ENCODE measurements at regions not wholly inside any gene's neighbourhood (a gene's known extent, or its start where the extent isn't known, plus 50 kb on each side); places are given as distances from the start of the nearest gene placed in this dataset.

DNA sequence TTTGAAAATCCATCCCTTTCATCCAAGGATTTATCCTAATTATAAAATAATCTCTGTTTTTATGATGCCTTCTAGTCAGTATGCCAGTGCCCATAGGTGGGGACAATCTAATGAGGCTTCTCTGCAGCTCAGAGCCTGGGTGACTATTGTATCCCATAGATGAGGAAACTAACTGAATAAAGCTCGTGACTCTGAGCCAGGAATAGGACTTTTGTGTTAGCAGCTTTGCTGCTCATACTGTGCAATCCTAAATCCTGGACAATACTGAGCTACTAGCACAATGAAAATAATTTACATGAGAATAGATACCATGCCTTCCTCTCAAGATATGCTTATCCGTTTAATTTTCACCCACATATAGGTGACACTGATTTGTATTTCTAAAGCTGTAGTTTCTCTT is 443.0 kb downstream of the PLK2 start:
- H3K9me3 Mint-ChIP-seq = peaks cover 0 to 3% (median 0%) of the 10 kb centered on the region in 8 donors
- H3K9me3 ChIP-seq (ENCODE audit: control insufficient read depth in 1 of 2, low read length in 2 of 2) = no peaks in the 10 kb centered on the region
- H3K27ac ChIP-seq (ENCODE audit: low read depth, low read length) = no peak overlapping the region
- H3K36me3 Mint-ChIP-seq = no peaks in the 10 kb centered on the region
- intact Hi-C loops (cut with micrococcal nuclease) = no loop called here
- no peaks in the 10 kb centered on the region for H3K4me1 ChIP-seq (ENCODE audit: insufficient read depth, low read length)
- CTCF ChIA-PET (ENCODE audit: partially characterized antibody) = no interaction called here
- no peaks in the 10 kb centered on the region for H3K4me1 Mint-ChIP-seq
- no peaks in the 10 kb centered on the region for H3K36me3 ChIP-seq (ENCODE audit: insufficient read depth, low read length)
- no peak overlapping the region for H3K4me3 ChIP-seq (ENCODE audit: low read length in 2 of 2)
- DNase-seq = no peak
- H3K4me3 Mint-ChIP-seq = no peak overlapping the region
- peaks cover 0 to 1% of the 10 kb centered on the region in 2 donors for H3K27me3 Mint-ChIP-seq
- no peak overlapping the region for H3K27ac Mint-ChIP-seq
- no peaks in the 10 kb centered on the region for H3K27me3 ChIP-seq (ENCODE audit: insufficient read depth, low read length)
- POLR2A ChIA-PET (ENCODE audit: partially characterized antibody) = no interaction called here

GRCh38 chr5:58016358-58016757 is 443.5 kb downstream of the PLK2 start:
- Mint-ChIP-seq H3K4me1 (no peaks in the 10 kb centered on the region), H3K27me3 (peaks cover 0 to 1% of the 10 kb centered on the region in 2 donors), H3K27ac (no peak overlapping the region), H3K36me3 (no peaks in the 10 kb centered on the region), H3K9me3 (peaks cover 0 to 3% (median 0%) of the 10 kb centered on the region in 8 donors), H3K4me3 (no peak overlapping the region)
- Histone ChIP-seq H3K4me1 (ENCODE audit: insufficient read depth, low read length) (no peaks in the 10 kb centered on the region), H3K27ac (ENCODE audit: low read depth, low read length) (no peak overlapping the region), H3K36me3 (ENCODE audit: insufficient read depth, low read length) (no peaks in the 10 kb centered on the region), H3K9me3 (ENCODE audit: control insufficient read depth in 1 of 2, low read length in 2 of 2) (no peaks in the 10 kb centered on the region), H3K4me3 (ENCODE audit: low read length in 2 of 2) (no peak overlapping the region), H3K27me3 (ENCODE audit: insufficient read depth, low read length) (no peaks in the 10 kb centered on the region)
- intact Hi-C loops (cut with micrococcal nuclease) = no loop called here
- POLR2A ChIA-PET (ENCODE audit: partially characterized antibody) = no interaction called here
- CTCF ChIA-PET (ENCODE audit: partially characterized antibody) = no interaction called here
- no peak for DNase-seq

GRCh38 chr5:58015175-58015574 is 444.7 kb downstream of the PLK2 start:
- POLR2A ChIA-PET (ENCODE audit: partially characterized antibody) = no interaction called here
- Mint-ChIP-seq H3K4me3 (no peak overlapping the region), H3K36me3 (no peaks in the 10 kb centered on the region), H3K27me3 (peaks cover 0 to 1% of the 10 kb centered on the region in 2 donors), H3K27ac (no peak overlapping the region), H3K4me1 (no peaks in the 10 kb centered on the region), H3K9me3 (peaks cover 0 to 3% (median 0%) of the 10 kb centered on the region in 8 donors)
- Histone ChIP-seq H3K27ac (ENCODE audit: low read depth, low read length) (no peak overlapping the region), H3K36me3 (ENCODE audit: insufficient read depth, low read length) (no peaks in the 10 kb centered on the region), H3K4me3 (ENCODE audit: low read length in 2 of 2) (no peak overlapping the region), H3K4me1 (ENCODE audit: insufficient read depth, low read length) (no peaks in the 10 kb centered on the region), H3K27me3 (ENCODE audit: insufficient read depth, low read length) (no peaks in the 10 kb centered on the region), H3K9me3 (ENCODE audit: control insufficient read depth in 1 of 2, low read length in 2 of 2) (no peaks in the 10 kb centered on the region)
- CTCF ChIA-PET (ENCODE audit: partially characterized antibody) = no interaction called here
- intact Hi-C loops (cut with micrococcal nuclease) = no loop called here
- no peak for DNase-seq

DNA sequence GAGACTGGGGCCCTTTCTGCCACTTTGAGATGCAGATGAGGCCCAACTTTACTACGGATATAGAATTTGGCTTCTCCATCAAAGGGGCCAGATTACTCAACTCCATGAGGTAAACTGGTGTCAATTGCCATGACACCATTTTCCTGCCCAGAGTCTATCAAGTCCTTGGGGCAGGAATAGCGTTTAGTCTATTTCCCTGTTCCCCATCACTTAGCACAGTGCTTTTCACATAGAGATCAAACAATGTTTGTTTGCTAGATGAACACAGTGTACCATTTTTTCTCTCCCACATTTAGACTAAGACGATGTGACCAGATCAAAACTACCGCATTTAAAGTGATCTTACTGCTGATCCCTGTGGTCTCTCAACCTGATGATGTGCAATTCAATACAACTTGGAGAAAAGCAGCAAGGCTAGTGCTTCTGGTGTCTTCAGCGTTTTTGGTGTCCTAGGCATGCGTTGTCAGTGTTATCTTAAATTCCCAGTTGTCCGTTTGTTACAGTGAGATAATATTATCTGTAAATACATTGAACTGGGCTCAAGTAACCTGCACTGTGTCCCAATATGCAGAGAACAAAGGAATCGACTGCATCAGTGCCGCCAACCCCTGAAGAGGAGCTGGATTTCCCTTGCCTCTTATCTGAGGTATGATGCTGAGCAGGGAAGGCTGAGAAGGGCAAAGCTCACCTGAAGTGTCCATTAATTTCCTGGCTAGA is 446.2 kb downstream of the PLK2 start:
- Mint-ChIP-seq H3K4me3 (no peak overlapping the region), H3K36me3 (no peaks in the 10 kb centered on the region)

GRCh38 chr5:58012801-58013315 is 447.0 kb downstream of the PLK2 start:
- H3K9me3 Mint-ChIP-seq = peaks cover 0 to 3% (median 0%) of the 10 kb centered on the region in 8 donors

More for the DNA sequence above, 446.2 kb downstream of the PLK2 start:
- DNase-seq = no peak
- Mint-ChIP-seq H3K9me3 (peaks cover 0 to 3% (median 0%) of the 10 kb centered on the region in 8 donors), H3K27me3 (peaks cover 0 to 1% of the 10 kb centered on the region in 2 donors), H3K27ac (no peak overlapping the region), H3K4me1 (no peaks in the 10 kb centered on the region)
- H3K27ac ChIP-seq (ENCODE audit: low read depth, low read length) = no peak overlapping the region
- no peaks in the 10 kb centered on the region for H3K9me3 ChIP-seq (ENCODE audit: control insufficient read depth in 1 of 2, low read length in 2 of 2)
- no peaks in the 10 kb centered on the region for H3K4me1 ChIP-seq (ENCODE audit: insufficient read depth, low read length)
- ChIA-PET CTCF (ENCODE audit: partially characterized antibody) (no interaction called here), POLR2A (ENCODE audit: partially characterized antibody) (no interaction called here)
- no peak overlapping the region for H3K4me3 ChIP-seq (ENCODE audit: low read length in 2 of 2)
- intact Hi-C loops (cut with micrococcal nuclease) = no loop called here
- H3K36me3 ChIP-seq (ENCODE audit: insufficient read depth, low read length) = no peaks in the 10 kb centered on the region
- no peaks in the 10 kb centered on the region for H3K27me3 ChIP-seq (ENCODE audit: insufficient read depth, low read length)

DNA sequence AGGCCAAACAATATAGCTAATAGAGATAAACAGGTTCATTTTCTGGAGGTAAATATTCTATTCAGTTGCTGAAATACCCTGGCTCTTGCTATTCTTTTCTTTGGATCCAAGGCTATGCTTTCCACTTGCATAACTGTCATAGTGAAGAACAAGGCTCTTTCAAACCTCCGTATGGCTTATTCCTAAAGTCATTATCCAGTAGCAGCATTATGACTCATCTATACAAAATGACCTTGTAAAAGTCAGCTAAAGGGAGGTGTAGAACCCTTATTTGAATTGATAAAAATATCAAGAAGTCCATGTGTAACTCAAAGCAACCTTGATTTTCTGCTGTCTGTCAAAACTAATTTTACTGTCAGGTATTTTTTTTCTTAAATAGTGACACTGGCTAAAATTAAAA is 447.8 kb downstream of the PLK2 start:
- no peak overlapping the region for H3K4me3 ChIP-seq (ENCODE audit: low read length in 2 of 2)
- peaks cover 0 to 1% of the 10 kb centered on the region in 2 donors for H3K27me3 Mint-ChIP-seq
- H3K4me1 ChIP-seq (ENCODE audit: insufficient read depth, low read length) = no peaks in the 10 kb centered on the region
- no peaks in the 10 kb centered on the region for H3K27me3 ChIP-seq (ENCODE audit: insufficient read depth, low read length)
- no peak overlapping the region for H3K27ac ChIP-seq (ENCODE audit: low read depth, low read length)
- no peak overlapping the region for H3K27ac Mint-ChIP-seq
- H3K4me3 Mint-ChIP-seq = no peak overlapping the region
- H3K4me1 Mint-ChIP-seq = no peaks in the 10 kb centered on the region
- CTCF ChIA-PET (ENCODE audit: partially characterized antibody) = no interaction called here
- POLR2A ChIA-PET (ENCODE audit: partially characterized antibody) = no interaction called here
- no peaks in the 10 kb centered on the region for H3K36me3 Mint-ChIP-seq
- intact Hi-C loops (cut with micrococcal nuclease) = no loop called here
- no peaks in the 10 kb centered on the region for H3K36me3 ChIP-seq (ENCODE audit: insufficient read depth, low read length)
- no peak for DNase-seq
- H3K9me3 Mint-ChIP-seq = peaks cover 0 to 5% (median 0%) of the 10 kb centered on the region in 8 donors
- H3K9me3 ChIP-seq (ENCODE audit: control insufficient read depth in 1 of 2, low read length in 2 of 2) = no peaks in the 10 kb centered on the region

More at GRCh38 chr5:58012801-58013315, 447.0 kb downstream of the PLK2 start:
- CTCF ChIA-PET (ENCODE audit: partially characterized antibody) = no interaction called here
- H3K4me1 Mint-ChIP-seq = no peaks in the 10 kb centered on the region
- no peaks in the 10 kb centered on the region for H3K4me1 ChIP-seq (ENCODE audit: insufficient read depth, low read length)
- H3K27me3 ChIP-seq (ENCODE audit: insufficient read depth, low read length) = no peaks in the 10 kb centered on the region
- H3K4me3 Mint-ChIP-seq = no peak overlapping the region
- H3K27me3 Mint-ChIP-seq = peaks cover 0 to 1% of the 10 kb centered on the region in 2 donors
- no peak overlapping the region for H3K4me3 ChIP-seq (ENCODE audit: low read length in 2 of 2)
- no peak overlapping the region for H3K27ac Mint-ChIP-seq
- intact Hi-C loops (cut with micrococcal nuclease) = no loop called here
- no peaks in the 10 kb centered on the region for H3K36me3 ChIP-seq (ENCODE audit: insufficient read depth, low read length)
- H3K9me3 ChIP-seq (ENCODE audit: control insufficient read depth in 1 of 2, low read length in 2 of 2) = no peaks in the 10 kb centered on the region
- no peak overlapping the region for H3K27ac ChIP-seq (ENCODE audit: low read depth, low read length)
- DNase-seq = no peak
- H3K36me3 Mint-ChIP-seq = no peaks in the 10 kb centered on the region
- POLR2A ChIA-PET (ENCODE audit: partially characterized antibody) = no interaction called here

DNA sequence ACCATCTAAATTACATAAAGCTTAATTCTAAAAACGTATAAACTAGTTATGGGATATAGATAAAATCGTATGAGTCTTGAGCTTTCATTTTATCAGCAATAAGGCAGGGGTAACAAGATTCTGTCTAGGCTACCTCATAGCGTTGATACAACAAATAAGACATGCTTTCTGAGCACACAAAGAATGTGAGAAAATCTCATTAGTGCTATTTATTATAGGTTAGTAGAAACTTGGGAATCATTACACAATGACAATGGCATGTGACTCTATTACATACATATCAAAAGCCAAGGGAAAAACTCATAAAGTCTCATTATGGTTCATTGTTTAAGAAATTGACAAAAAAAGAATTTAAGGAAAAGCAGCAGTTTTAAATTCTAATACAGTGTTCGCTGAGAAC is 448.6 kb downstream of the PLK2 start:
- H3K27me3 Mint-ChIP-seq = peaks cover 0 to 1% of the 10 kb centered on the region in 2 donors
- ChIA-PET POLR2A (ENCODE audit: partially characterized antibody) (no interaction called here), CTCF (ENCODE audit: partially characterized antibody) (no interaction called here)
- H3K9me3 Mint-ChIP-seq = peaks cover 0 to 5% (median 0%) of the 10 kb centered on the region in 8 donors
- no peak overlapping the region for H3K4me3 Mint-ChIP-seq
- H3K4me1 Mint-ChIP-seq = no peaks in the 10 kb centered on the region
- H3K27ac Mint-ChIP-seq = no peak overlapping the region
- no peaks in the 10 kb centered on the region for H3K4me1 ChIP-seq (ENCODE audit: insufficient read depth, low read length)
- no peak for DNase-seq
- no peak overlapping the region for H3K27ac ChIP-seq (ENCODE audit: low read depth, low read length)
- intact Hi-C loops (cut with micrococcal nuclease) = no loop called here
- H3K36me3 ChIP-seq (ENCODE audit: insufficient read depth, low read length) = no peaks in the 10 kb centered on the region
- no peaks in the 10 kb centered on the region for H3K36me3 Mint-ChIP-seq
- H3K4me3 ChIP-seq (ENCODE audit: low read length in 2 of 2) = no peak overlapping the region
- no peaks in the 10 kb centered on the region for H3K9me3 ChIP-seq (ENCODE audit: control insufficient read depth in 1 of 2, low read length in 2 of 2)
- no peaks in the 10 kb centered on the region for H3K27me3 ChIP-seq (ENCODE audit: insufficient read depth, low read length)

Data from CD4-positive, alpha-beta memory T cell (primary cell).